ENCODE measurements at regions not wholly inside any gene's neighbourhood (a gene's known extent, or its start where the extent isn't known, plus 50 kb on each side); places are given as distances from the start of the nearest gene placed in this dataset.

DNA sequence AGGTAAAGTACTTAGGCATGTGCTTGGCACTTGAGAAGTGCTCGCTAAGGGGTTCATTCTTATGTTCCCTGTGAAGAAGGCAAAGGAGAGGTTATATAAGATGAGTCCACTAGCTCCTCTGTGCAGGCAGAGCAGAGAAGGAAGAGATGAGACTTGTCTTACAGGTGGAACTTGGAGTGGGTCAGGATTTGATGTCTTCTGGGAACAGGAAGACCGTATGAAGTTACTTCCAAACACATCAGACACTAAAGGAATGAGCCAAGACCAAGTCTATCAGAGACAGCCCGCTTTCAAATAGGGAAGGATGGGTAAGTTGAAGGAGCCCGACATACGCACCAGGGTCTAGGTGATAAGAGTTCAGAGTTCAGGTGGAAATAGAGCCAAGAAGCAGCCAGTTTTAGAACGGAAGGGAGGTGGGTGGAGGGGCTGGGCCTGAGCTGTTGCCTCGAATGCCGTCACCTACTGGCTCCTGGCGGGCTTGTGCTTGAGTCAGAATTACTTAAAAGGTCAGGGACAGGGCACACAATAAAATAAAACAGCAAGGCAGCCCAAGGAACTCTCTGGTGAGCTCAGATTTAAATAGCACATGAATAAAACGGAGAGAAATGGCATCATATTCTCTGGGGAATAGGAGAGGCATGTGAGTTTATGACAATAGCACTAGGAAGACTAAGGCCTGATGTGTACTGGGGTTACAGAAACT lies 56.1 kb upstream of the GRB10 start:
- H3K27me3 ChIP-seq (ENCODE audit: insufficient read depth, low read length) = no peaks in the 10 kb centered on the region
- no peaks in the 10 kb centered on the region for H3K36me3 ChIP-seq (ENCODE audit: insufficient read depth, low read length)
- H3K79me2 ChIP-seq (ENCODE audit: control insufficient read depth, insufficient read depth, low read length, unreplicated experiment) = no peaks in the 10 kb centered on the region
- H3K4me1 ChIP-seq (ENCODE audit: control insufficient read depth, insufficient read depth, low read length, unreplicated experiment) = peaks cover 27% of the 10 kb centered on the region
- peak overlapping the region; percentile 30; the same call in 1 of the 2 replicates for H3K4me3 ChIP-seq (ENCODE audit: low read depth, low read length)
- peak overlapping the region; percentile 41 for H2AFZ ChIP-seq (ENCODE audit: low read length, unreplicated experiment)
- peak overlapping the region; percentile 95 for H3K27ac ChIP-seq (ENCODE audit: low read depth, low read length)

GRCh38 chr7:50837965-50838364 lies 55.3 kb upstream of the GRB10 start:
- H2AFZ ChIP-seq (ENCODE audit: low read length, unreplicated experiment) = peak overlapping the region; percentile 61

DNA sequence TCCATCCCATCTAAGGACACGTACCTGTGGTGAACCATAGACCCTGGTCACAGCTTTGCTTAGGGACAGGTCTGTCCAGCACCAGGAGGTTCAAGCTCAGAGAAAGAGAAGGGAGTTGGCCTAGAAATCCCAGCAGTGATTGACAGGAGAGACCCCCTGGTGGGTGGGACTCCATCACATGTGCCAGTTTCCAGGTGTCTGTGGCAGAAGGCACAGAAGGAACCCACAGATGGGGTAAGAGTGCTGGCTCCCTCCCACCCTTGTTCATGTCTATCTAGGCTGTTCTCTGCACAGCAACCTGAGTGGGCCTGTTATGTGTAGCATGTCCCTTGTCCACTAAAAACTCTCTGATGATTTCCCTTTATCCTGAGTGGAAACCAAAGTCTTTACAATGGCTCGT lies 54.0 kb upstream of the GRB10 start:
- no peaks in the 10 kb centered on the region for H3K27me3 ChIP-seq (ENCODE audit: insufficient read depth, low read length)
- peaks cover 33% of the 10 kb centered on the region for H3K4me1 ChIP-seq (ENCODE audit: control insufficient read depth, insufficient read depth, low read length, unreplicated experiment)
- no peaks in the 10 kb centered on the region for H3K79me2 ChIP-seq (ENCODE audit: control insufficient read depth, insufficient read depth, low read length, unreplicated experiment)
- no peaks in the 10 kb centered on the region for H3K36me3 ChIP-seq (ENCODE audit: insufficient read depth, low read length)
- H3K27ac ChIP-seq (ENCODE audit: low read depth, low read length) = no peak overlapping the region
- H2AFZ ChIP-seq (ENCODE audit: low read length, unreplicated experiment) = no peak overlapping the region
- H3K4me3 ChIP-seq (ENCODE audit: low read depth, low read length) = no peak overlapping the region

More at GRCh38 chr7:50837965-50838364, 55.3 kb upstream of the GRB10 start:
- Histone ChIP-seq H3K4me1 (ENCODE audit: control insufficient read depth, insufficient read depth, low read length, unreplicated experiment) (peaks cover 30% of the 10 kb centered on the region), H3K4me3 (ENCODE audit: low read depth, low read length) (peak overlapping the region; percentile 4; the same call in 1 of the 2 replicates), H3K27me3 (ENCODE audit: insufficient read depth, low read length) (no peaks in the 10 kb centered on the region), H3K36me3 (ENCODE audit: insufficient read depth, low read length) (no peaks in the 10 kb centered on the region), H3K27ac (ENCODE audit: low read depth, low read length) (peak overlapping the region; percentile 95), H3K79me2 (ENCODE audit: control insufficient read depth, insufficient read depth, low read length, unreplicated experiment) (no peaks in the 10 kb centered on the region)

DNA sequence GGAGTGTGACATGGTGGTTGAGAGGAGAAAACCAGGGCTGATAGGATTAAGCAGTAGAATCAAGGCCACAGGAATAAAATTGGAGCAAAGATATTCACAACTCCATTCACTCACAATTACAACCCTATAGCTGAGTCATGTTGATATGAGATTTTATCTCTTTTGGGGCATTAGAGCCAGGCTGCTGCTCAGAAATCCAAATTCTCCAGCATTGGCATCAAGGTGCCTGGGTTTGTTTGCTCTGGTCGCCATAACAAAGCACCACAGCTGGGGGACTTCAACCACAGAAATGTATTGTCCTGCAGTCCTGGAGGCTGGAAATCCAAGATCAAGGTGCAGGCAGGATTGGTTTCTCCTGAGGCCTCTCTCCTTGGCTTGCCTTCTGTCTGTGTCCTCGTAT lies 52.5 kb upstream of the GRB10 start:
- Histone ChIP-seq H3K27me3 (ENCODE audit: insufficient read depth, low read length) (no peaks in the 10 kb centered on the region), H3K4me1 (ENCODE audit: control insufficient read depth, insufficient read depth, low read length, unreplicated experiment) (peaks cover 33% of the 10 kb centered on the region), H3K79me2 (ENCODE audit: control insufficient read depth, insufficient read depth, low read length, unreplicated experiment) (no peaks in the 10 kb centered on the region), H2AFZ (ENCODE audit: low read length, unreplicated experiment) (no peak overlapping the region), H3K4me3 (ENCODE audit: low read depth, low read length) (no peak overlapping the region), H3K36me3 (ENCODE audit: insufficient read depth, low read length) (no peaks in the 10 kb centered on the region), H3K27ac (ENCODE audit: low read depth, low read length) (no peak overlapping the region)

- Histone ChIP-seq H2AFZ (ENCODE audit: low read length, unreplicated experiment) (no peak overlapping the region), H3K36me3 (ENCODE audit: insufficient read depth, low read length) (no peaks in the 10 kb centered on the region), H3K27me3 (ENCODE audit: insufficient read depth, low read length) (no peaks in the 10 kb centered on the region), H3K4me1 (ENCODE audit: control insufficient read depth, insufficient read depth, low read length, unreplicated experiment) (peaks cover 31% of the 10 kb centered on the region), H3K79me2 (ENCODE audit: control insufficient read depth, insufficient read depth, low read length, unreplicated experiment) (no peaks in the 10 kb centered on the region), H3K27ac (ENCODE audit: low read depth, low read length) (no peak overlapping the region), H3K4me3 (ENCODE audit: low read depth, low read length) (no peak overlapping the region)
Measured at GRCh38 chr7:50834679-50835078, 52.0 kb upstream of the GRB10 start.

DNA sequence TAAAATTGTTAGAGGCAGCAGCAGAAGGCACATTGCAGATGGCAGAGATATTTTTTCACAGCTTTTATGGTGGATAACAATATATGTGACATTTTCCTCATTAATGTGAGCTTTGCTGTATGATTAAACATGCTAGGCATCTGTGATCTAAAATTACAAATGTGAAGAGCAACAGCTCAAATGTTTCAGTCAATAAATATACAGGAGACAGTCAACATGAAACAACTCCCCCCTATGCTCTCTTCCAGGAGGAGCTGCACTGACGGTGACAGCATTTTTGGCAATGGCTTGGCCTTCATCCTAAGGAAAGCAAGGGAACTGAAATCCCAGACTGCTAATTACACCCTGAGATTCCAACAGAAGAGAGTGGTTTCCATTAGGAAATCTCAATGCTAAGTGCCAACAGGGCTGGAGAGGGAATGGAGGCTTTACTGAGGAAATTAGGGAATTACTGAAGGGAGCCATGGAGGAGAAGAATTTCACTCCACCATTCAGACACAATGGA lies 51.4 kb upstream of the GRB10 start:
- H3K27me3 ChIP-seq (ENCODE audit: insufficient read depth, low read length) = no peaks in the 10 kb centered on the region
- H3K27ac ChIP-seq (ENCODE audit: low read depth, low read length) = no peak overlapping the region
- no peaks in the 10 kb centered on the region for H3K79me2 ChIP-seq (ENCODE audit: control insufficient read depth, insufficient read depth, low read length, unreplicated experiment)
- no peak overlapping the region for H2AFZ ChIP-seq (ENCODE audit: low read length, unreplicated experiment)
- peaks cover 25% of the 10 kb centered on the region for H3K4me1 ChIP-seq (ENCODE audit: control insufficient read depth, insufficient read depth, low read length, unreplicated experiment)
- no peak overlapping the region for H3K4me3 ChIP-seq (ENCODE audit: low read depth, low read length)
- H3K36me3 ChIP-seq (ENCODE audit: insufficient read depth, low read length) = no peaks in the 10 kb centered on the region

- Histone ChIP-seq H3K27me3 (ENCODE audit: insufficient read depth, low read length) (no peaks in the 10 kb centered on the region), H2AFZ (ENCODE audit: low read length, unreplicated experiment) (no peak overlapping the region), H3K27ac (ENCODE audit: low read depth, low read length) (no peak overlapping the region), H3K4me1 (ENCODE audit: control insufficient read depth, insufficient read depth, low read length, unreplicated experiment) (peaks cover 20% of the 10 kb centered on the region), H3K4me3 (ENCODE audit: low read depth, low read length) (no peak overlapping the region), H3K36me3 (ENCODE audit: insufficient read depth, low read length) (no peaks in the 10 kb centered on the region), H3K79me2 (ENCODE audit: control insufficient read depth, insufficient read depth, low read length, unreplicated experiment) (no peaks in the 10 kb centered on the region)
Measured at GRCh38 chr7:50832744-50833143, 50.0 kb upstream of the GRB10 start.

Measured in ACC112 (cell line).